K562 (cell line): ENCODE measurements at regions not wholly inside any gene's neighbourhood (a gene's known extent, or its start where the extent isn't known, plus 50 kb on each side); places are given as distances from the start of the nearest gene placed in this dataset.

ENCODE experiments used
- ATAC-seq: fragments of 200-7000 bp; cut with Tn5 transposase; 3 replicates; pipeline ENCODE4 v1.9.1; 2020; ENCODE audit warnings: moderate library complexity
- BruUV-seq: library from RNA; stranded (reverse); fragments of 400-500 nt; replicated peaks from 2 replicates; lab custom pipeline; 2021; lab: Mats Ljungman, UMichigan
- CTCF ChIA-PET: fragments of 300-600 bp; formaldehyde crosslinking; extraction: SDS; loops from one replicate; lab custom pipeline; 2021; ENCODE audit warnings: low intra/inter-chr PET ratio; lab: Yijun Ruan, JAX
- POLR2A ChIA-PET: fragments of 300-600, 350-650 bp; sonication (Branson Sonifier 250); formaldehyde crosslinking; extraction: SDS; loops from one replicate; lab custom pipeline; 2021; ENCODE audit warnings: antibody characterized with exemption, inconsistent platforms; lab: Yijun Ruan, JAX
- DNase-seq, 4 experiments: peaks; one replicate each; pipeline versions ENCODE4 v3.0.0 to v3.0.0-alpha.2; 2011 to 2018; ENCODE audit warnings: low spot score in 3 of 4, mixed read lengths in 3 of 4; ENCODE audit errors: extremely low read depth in 1 of 4
- FAIRE-seq: peaks from 2 replicates; lab custom pipeline; 2011; peaks lifted over from hg19 to GRCh38; lab: Jason Lieb, UNC
- H2AFZ ChIP-seq: 2 replicates; pipeline ENCODE4 v1.6.0; 2011; ENCODE audit warnings: low read depth, low read length, control low read depth, inconsistent platforms
- H3K27ac ChIP-seq: fragments of 200-600 bp; 3 replicates; pipeline ENCODE4 v1.8.0; 2011; ENCODE audit warnings: low read depth, mild to moderate bottlenecking, control low read depth, inconsistent platforms, low read length, moderate library complexity, mixed read lengths; ENCODE audit errors: extremely low read depth
- H3K27me3 ChIP-seq, 2 experiments: fragments of 300-600 bp in 1 of 2; 2 replicates in 1 of 2; 3 replicates in 1 of 2; pipeline versions ENCODE4 v1.6.0 to v1.8.0; 2011; ENCODE audit warnings: inconsistent platforms in 2 of 2, low read length in 2 of 2, mild to moderate bottlenecking in 1 of 2, mixed read lengths in 1 of 2, moderate library complexity in 1 of 2; ENCODE audit not compliant: control insufficient read depth in 2 of 2, insufficient read depth in 2 of 2
- H3K36me3 ChIP-seq: fragments of 300-600 bp; 3 replicates; pipeline ENCODE4 v1.8.0; 2011; ENCODE audit warnings: mild to moderate bottlenecking, low read length, inconsistent platforms; ENCODE audit not compliant: control insufficient read depth, insufficient read depth
- H3K4me1 ChIP-seq, 2 experiments: fragments of 200-600 bp in 1 of 2; replicated peaks in 1 of 2; 2 replicates in 1 of 2; 3 replicates in 1 of 2; pipeline versions ENCODE4 v1.5.1 to v1.8.0; 2011; ENCODE audit warnings: inconsistent platforms in 2 of 2, low read length in 2 of 2, mild to moderate bottlenecking in 1 of 2, mixed read lengths in 1 of 2, moderate library complexity in 1 of 2; ENCODE audit not compliant: control insufficient read depth in 2 of 2, insufficient read depth in 2 of 2
- H3K4me2 ChIP-seq: 2 replicates; pipeline ENCODE4 v1.6.1; 2011; ENCODE audit warnings: low read length, control low read depth, inconsistent platforms, mixed read lengths; ENCODE audit not compliant: insufficient read depth
- H3K4me3 ChIP-seq: fragments of 200-600 bp; sonication (generic), shearing (Covaris generic); 2 replicates; pipeline ENCODE4 v1.5.1; 2016; ENCODE audit warnings: control low read depth, inconsistent platforms
- H3K79me2 ChIP-seq: fragments of 200-600 bp; 3 replicates; pipeline ENCODE4 v1.8.0; 2011; ENCODE audit warnings: low read length, inconsistent platforms; ENCODE audit not compliant: control insufficient read depth, insufficient read depth
- H3K9ac ChIP-seq, 2 experiments: 2 replicates each; pipeline versions ENCODE4 v1.6.0 to v1.6.1; 2011; ENCODE audit warnings: low read depth in 2 of 2, low read length in 2 of 2, control low read depth in 1 of 2, inconsistent platforms in 1 of 2, mild to moderate bottlenecking in 1 of 2, mixed read lengths in 1 of 2; ENCODE audit not compliant: insufficient read depth in 1 of 2
- H3K9me1 ChIP-seq: one replicate; pipeline ENCODE4 v1.6.0; 2011; ENCODE audit warnings: inconsistent platforms, mild to moderate bottlenecking, low read length, moderate library complexity; ENCODE audit not compliant: control insufficient read depth, insufficient read depth
- H3K9me3 ChIP-seq: replicated peaks from 2 replicates; pipeline ENCODE4 v1.5.1; 2011; ENCODE audit warnings: low read depth, low read length, inconsistent platforms; ENCODE audit not compliant: control insufficient read depth, insufficient read depth
- H4K20me1 ChIP-seq: replicated peaks from 2 replicates; pipeline ENCODE4 v1.6.1; 2011; ENCODE audit warnings: low read length, inconsistent platforms, mixed read lengths; ENCODE audit not compliant: control insufficient read depth, insufficient read depth
- ADNP ChIP-seq: fragments of 200-800 bp; sonication (Bioruptor generic); IDR thresholded peaks from 2 replicates; pipeline ENCODE4 v1.6.1; 2016; ENCODE audit warnings: missing genetic modification characterization, missing compliant biosample characterization
- HNRNPLL ChIP-seq: fragments of 200-400 bp; formaldehyde crosslinking; IDR thresholded peaks from 2 replicates; pipeline ENCODE4 v1.6.1; 2017; ENCODE audit warnings: low read length, low read depth, mild to moderate bottlenecking; ENCODE audit not compliant: poor library complexity, severe bottlenecking
- TAF1 ChIP-seq: IDR thresholded peaks from 2 replicates; pipeline ENCODE4 v1.6.1; 2011; ENCODE audit warnings: mild to moderate bottlenecking, low read length, moderate library complexity; ENCODE audit not compliant: insufficient read depth, control insufficient read depth, severe bottlenecking; ENCODE audit errors: extremely low read depth
- THRAP3 ChIP-seq: fragments of 450-650 bp; IDR thresholded peaks from 2 replicates; pipeline ENCODE4 v1.6.1; 2016; ENCODE audit warnings: mild to moderate bottlenecking, inconsistent platforms, borderline replicate concordance
- ZBTB17 ChIP-seq: fragments of 450-650 bp; formaldehyde crosslinking; IDR thresholded peaks from 2 replicates; pipeline ENCODE4 v1.4.0; 2020; ENCODE audit warnings: mild to moderate bottlenecking
- ZBTB7A ChIP-seq: IDR thresholded peaks from 2 replicates; pipeline ENCODE4 v1.6.1; 2011; ENCODE audit warnings: low read depth, mild to moderate bottlenecking, low read length, moderate library complexity, borderline replicate concordance; ENCODE audit not compliant: control insufficient read depth
- ZNF444 ChIP-seq: fragments of 250-450 bp; sonication (Bioruptor Pico); IDR thresholded peaks from 2 replicates; pipeline ENCODE4 v1.4.0; 2020; ENCODE audit warnings: mild to moderate bottlenecking, moderate library complexity
- WGBS: fragments of 100-300 bp; shearing (Covaris generic); methylation state at CpG from one replicate; pipeline ENCODE4 v1.1.6; 2016; ENCODE audit warnings: low coverage, mixed read lengths; ENCODE audit not compliant: insufficient coverage; ENCODE audit errors: missing lambda C conversion rate; 5-methylcytosine and 5-hydroxymethylcytosine counted together
- in situ Hi-C: fragments of 300-500 bp; cut with MboI; formaldehyde crosslinking; loops from 4 replicates; pipeline ENCODE4 v1.15.0; 2018; ENCODE audit warnings: inconsistent platforms, mixed read lengths
- intact Hi-C: fragments of 100-400 bp; cut with micrococcal nuclease; formaldehyde crosslinking; loops from 2 replicates; pipeline ENCODE4 v1.14.2; 2022
- TF ChIP-seq, protein P1 (sequence below): conservative IDR thresholded peaks from 2 replicates; pipeline ENCODE4 v1.6.1; 2011; ENCODE audit warnings: low read depth, mild to moderate bottlenecking, low read length; ENCODE audit not compliant: control insufficient read depth

GRCh38 chr4:136336479-136336878 is 1195.8 kb downstream of the PCDH18 start:
- Histone ChIP-seq H3K9me1 (no peaks in the 10 kb centered on the region), H3K27ac (no peak overlapping the region), H4K20me1 (no peaks in the 10 kb centered on the region), H3K4me1 (no peaks in the 10 kb centered on the region), H3K9ac (no peak overlapping the region), H3K36me3 (no peaks in the 10 kb centered on the region)
- WGBS = 0% methylated on average over 3 of the region's 4 CpGs
- BruUV-seq = no TSS peak
- no peak for DNase-seq
- POLR2A ChIA-PET = no interaction called here
- TF ChIP-seq THRAP3 (no peak), TAF1 (no peak), ADNP (no peak), ZNF444 (CRISPR knock-in tag) (no peak), HNRNPLL (no peak), ZBTB7A (no peak), ZBTB17 (CRISPR knock-in tag) (no peak)
- TF ChIP-seq, protein P1, sequence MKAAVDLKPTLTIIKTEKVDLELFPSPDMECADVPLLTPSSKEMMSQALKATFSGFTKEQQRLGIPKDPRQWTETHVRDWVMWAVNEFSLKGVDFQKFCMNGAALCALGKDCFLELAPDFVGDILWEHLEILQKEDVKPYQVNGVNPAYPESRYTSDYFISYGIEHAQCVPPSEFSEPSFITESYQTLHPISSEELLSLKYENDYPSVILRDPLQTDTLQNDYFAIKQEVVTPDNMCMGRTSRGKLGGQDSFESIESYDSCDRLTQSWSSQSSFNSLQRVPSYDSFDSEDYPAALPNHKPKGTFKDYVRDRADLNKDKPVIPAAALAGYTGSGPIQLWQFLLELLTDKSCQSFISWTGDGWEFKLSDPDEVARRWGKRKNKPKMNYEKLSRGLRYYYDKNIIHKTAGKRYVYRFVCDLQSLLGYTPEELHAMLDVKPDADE = no peak
- TF ChIP-seq, all 486 proteins: peak for 0
- H3K79me2 ChIP-seq = no peaks in the 10 kb centered on the region
- CTCF ChIA-PET = no interaction called here
- no peak overlapping the region for H2AFZ ChIP-seq
- no peaks in the 10 kb centered on the region for H3K9me3 ChIP-seq
- H3K27me3 ChIP-seq = no peaks in the 10 kb centered on the region
- intact Hi-C loops (no loop called here), in situ Hi-C loops (no loop called here)
- FAIRE-seq = no peak
- H3K4me2 ChIP-seq = no peak overlapping the region
- ATAC-seq = no peak
- H3K4me3 ChIP-seq = no peak overlapping the region
